ENCODE measurements at regions not wholly inside any gene's neighbourhood (a gene's known extent, or its start where the extent isn't known, plus 50 kb on each side); places are given as distances from the start of the nearest gene placed in this dataset.

DNA sequence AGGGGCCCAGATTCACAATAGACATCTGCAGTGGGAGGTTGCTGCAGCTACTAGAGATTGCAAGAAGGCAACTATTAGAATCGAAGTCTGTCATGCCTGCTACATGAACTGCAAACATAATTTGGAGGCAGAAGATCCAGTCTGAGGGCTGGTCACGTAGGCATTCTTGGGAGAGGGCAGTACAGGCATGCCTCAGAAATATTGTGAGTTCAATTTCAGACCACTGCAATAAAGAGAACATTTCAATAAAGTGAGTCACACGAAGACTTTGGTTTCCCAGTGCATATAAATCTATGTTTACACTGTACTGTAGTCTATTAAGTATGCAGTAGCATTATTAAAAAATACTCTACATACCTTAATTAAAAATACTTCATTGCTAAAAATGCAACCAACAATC is 585.8 kb upstream of the FAT1 start:
- no peaks in the 10 kb centered on the region for H3K36me3 ChIP-seq (ENCODE audit: insufficient read depth, low read length, poor library complexity, severe bottlenecking)
- H3K27ac ChIP-seq (ENCODE audit: low read depth, low read length, poor library complexity, severe bottlenecking): no peak overlapping the region
- no peak for DNase-seq (ENCODE audit: low spot score)
- intact Hi-C loops (cut with micrococcal nuclease; ENCODE audit: unreplicated experiment): no loop called here
- BruUV-seq (replicated peaks): no TSS peak
- TF ChIP-seq, protein P1, sequence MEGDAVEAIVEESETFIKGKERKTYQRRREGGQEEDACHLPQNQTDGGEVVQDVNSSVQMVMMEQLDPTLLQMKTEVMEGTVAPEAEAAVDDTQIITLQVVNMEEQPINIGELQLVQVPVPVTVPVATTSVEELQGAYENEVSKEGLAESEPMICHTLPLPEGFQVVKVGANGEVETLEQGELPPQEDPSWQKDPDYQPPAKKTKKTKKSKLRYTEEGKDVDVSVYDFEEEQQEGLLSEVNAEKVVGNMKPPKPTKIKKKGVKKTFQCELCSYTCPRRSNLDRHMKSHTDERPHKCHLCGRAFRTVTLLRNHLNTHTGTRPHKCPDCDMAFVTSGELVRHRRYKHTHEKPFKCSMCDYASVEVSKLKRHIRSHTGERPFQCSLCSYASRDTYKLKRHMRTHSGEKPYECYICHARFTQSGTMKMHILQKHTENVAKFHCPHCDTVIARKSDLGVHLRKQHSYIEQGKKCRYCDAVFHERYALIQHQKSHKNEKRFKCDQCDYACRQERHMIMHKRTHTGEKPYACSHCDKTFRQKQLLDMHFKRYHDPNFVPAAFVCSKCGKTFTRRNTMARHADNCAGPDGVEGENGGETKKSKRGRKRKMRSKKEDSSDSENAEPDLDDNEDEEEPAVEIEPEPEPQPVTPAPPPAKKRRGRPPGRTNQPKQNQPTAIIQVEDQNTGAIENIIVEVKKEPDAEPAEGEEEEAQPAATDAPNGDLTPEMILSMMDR (conservative IDR thresholded peaks at IDR 0.05; ENCODE audit: low read depth, low read length): no peak
- no peak for TF ChIP-seq EZH2 (IDR thresholded peaks at IDR 0.05; ENCODE audit: borderline replicate concordance, low read depth, low read length, poor library complexity, severe bottlenecking)
- ChIA-PET CTCF (no interaction called here), POLR2A (ENCODE audit: low non-redundant PET) (no interaction called here)
- no peak overlapping the region for H3K4me3 ChIP-seq (ENCODE audit: low read depth, low read length, poor library complexity, severe bottlenecking)
- H3K27me3 ChIP-seq (replicated peaks; ENCODE audit: insufficient read depth, low read depth, low read length, poor library complexity): peaks cover 9% of the 10 kb centered on the region
- H3K4me1 ChIP-seq (ENCODE audit: insufficient read depth, low read length, poor library complexity, severe bottlenecking): no peaks in the 10 kb centered on the region
- H3K9me3 ChIP-seq (ENCODE audit: low read depth, low read length, poor library complexity, severe bottlenecking): no peaks in the 10 kb centered on the region

DNA sequence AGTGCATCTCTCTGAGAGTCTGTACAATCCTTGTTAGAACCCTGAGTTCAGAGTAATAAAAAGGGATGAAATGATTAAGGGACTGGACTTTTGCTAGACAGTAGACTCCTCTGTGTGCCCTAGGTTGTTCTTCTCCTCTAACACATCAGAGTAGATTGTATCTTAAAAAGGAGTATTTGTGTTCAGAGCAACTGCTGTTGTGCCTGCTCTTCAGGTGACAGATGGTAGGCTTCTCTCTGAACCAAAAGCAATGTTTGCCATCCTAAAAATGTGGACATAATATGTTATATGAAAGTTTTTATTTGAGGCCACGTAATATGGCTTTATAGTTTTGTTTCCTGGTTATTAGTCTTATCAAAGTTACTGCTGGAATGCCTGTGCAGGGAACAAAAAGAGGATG is 588.6 kb upstream of the FAT1 start:
- Histone ChIP-seq H3K36me3 (ENCODE audit: insufficient read depth, low read length, poor library complexity, severe bottlenecking) (no peaks in the 10 kb centered on the region), H3K4me3 (ENCODE audit: low read depth, low read length, poor library complexity, severe bottlenecking) (no peak overlapping the region), H3K4me1 (ENCODE audit: insufficient read depth, low read length, poor library complexity, severe bottlenecking) (no peaks in the 10 kb centered on the region), H3K27ac (ENCODE audit: low read depth, low read length, poor library complexity, severe bottlenecking) (no peak overlapping the region), H3K27me3 (replicated peaks; ENCODE audit: insufficient read depth, low read depth, low read length, poor library complexity) (peaks cover 20% of the 10 kb centered on the region), H3K9me3 (ENCODE audit: low read depth, low read length, poor library complexity, severe bottlenecking) (no peaks in the 10 kb centered on the region)
- ChIA-PET CTCF (no interaction called here), POLR2A (ENCODE audit: low non-redundant PET) (no interaction called here)
- BruUV-seq (replicated peaks): no TSS peak
- no peak for DNase-seq (ENCODE audit: low spot score)
- TF ChIP-seq, protein P1 (conservative IDR thresholded peaks at IDR 0.05; ENCODE audit: low read depth, low read length): no peak
- no peak for TF ChIP-seq EZH2 (IDR thresholded peaks at IDR 0.05; ENCODE audit: borderline replicate concordance, low read depth, low read length, poor library complexity, severe bottlenecking)
- intact Hi-C loops (cut with micrococcal nuclease; ENCODE audit: unreplicated experiment): no loop called here

DNA sequence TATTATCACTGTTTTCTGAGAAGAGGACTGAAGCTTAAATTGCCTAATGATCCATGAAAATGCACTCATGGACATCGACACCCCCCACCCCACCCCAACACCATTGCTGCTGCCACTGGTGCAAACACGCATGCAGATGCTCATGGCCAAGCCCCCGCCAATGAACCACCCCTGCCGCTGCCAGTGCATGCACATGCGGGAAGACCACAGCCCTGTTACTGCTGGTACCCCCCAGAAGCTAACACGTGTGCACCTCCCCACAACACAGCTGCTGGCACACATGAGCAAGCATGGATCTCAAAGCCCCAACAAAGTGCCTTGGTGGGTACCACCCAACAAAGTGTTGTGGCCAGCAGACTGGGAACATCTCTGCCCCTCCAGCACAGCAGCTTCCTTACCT is 594.1 kb upstream of the FAT1 start:
- intact Hi-C loops (cut with micrococcal nuclease; ENCODE audit: unreplicated experiment): no loop called here
- no peak overlapping the region for H3K27ac ChIP-seq (ENCODE audit: low read depth, low read length, poor library complexity, severe bottlenecking)
- no peaks in the 10 kb centered on the region for H3K4me1 ChIP-seq (ENCODE audit: insufficient read depth, low read length, poor library complexity, severe bottlenecking)
- H3K36me3 ChIP-seq (ENCODE audit: insufficient read depth, low read length, poor library complexity, severe bottlenecking): no peaks in the 10 kb centered on the region
- no peak overlapping the region for H3K4me3 ChIP-seq (ENCODE audit: low read depth, low read length, poor library complexity, severe bottlenecking)
- POLR2A ChIA-PET (ENCODE audit: low non-redundant PET): interaction anchor here (0.6 kb wide), 1 partner anchor 361 kb away, joined by 3 read pairs; no protein-coding TSS in a partner anchor
- CTCF ChIA-PET: no interaction called here
- H3K27me3 ChIP-seq (replicated peaks; ENCODE audit: insufficient read depth, low read depth, low read length, poor library complexity): peaks cover 49% of the 10 kb centered on the region
- no peak for DNase-seq (ENCODE audit: low spot score)
- TF ChIP-seq EZH2 (IDR thresholded peaks at IDR 0.05; ENCODE audit: borderline replicate concordance, low read depth, low read length, poor library complexity, severe bottlenecking): no peak
- TF ChIP-seq, protein P1 (conservative IDR thresholded peaks at IDR 0.05; ENCODE audit: low read depth, low read length): no peak
- BruUV-seq (replicated peaks): no TSS peak
- H3K9me3 ChIP-seq (ENCODE audit: low read depth, low read length, poor library complexity, severe bottlenecking): no peaks in the 10 kb centered on the region

Measured in A673 (cell line).